ENCODE measurements at regions not wholly inside any gene's neighbourhood (a gene's known extent, or its start where the extent isn't known, plus 50 kb on each side); places are given as distances from the start of the nearest gene placed in this dataset.
A peak's percentile ranks its signal among the peaks of the same experiment; 100 is the strongest.

DNA sequence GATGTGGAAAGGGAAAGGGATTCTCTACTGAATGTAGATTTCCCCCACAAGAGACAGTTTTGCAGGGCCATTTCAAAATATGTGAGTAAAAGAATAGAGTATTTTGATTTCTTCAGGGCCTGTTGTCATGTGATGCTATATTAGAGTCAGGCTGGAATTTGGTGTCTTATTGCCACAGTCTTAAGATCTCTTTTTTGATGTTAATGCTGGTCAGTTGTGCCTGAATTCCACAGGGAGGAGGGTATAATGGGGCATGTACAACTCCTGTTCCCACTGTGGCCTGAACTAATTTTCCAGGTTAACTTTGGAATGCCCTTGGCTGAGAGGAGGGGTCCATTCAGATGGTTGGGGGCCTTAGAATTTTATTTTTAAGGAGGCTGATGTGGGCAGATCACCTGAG is 111.0 kb upstream of the MAX start:
- no peak overlapping the region for H3K4me3 ChIP-seq (replicated peaks; ENCODE audit: low read depth, low read length)
- no peak for TF ChIP-seq CTCF (IDR thresholded peaks at IDR 0.05; ENCODE audit: low read depth, low read length, missing control alignments)
- DNase-seq (ENCODE audit: extremely low read depth, low read depth) = no peak

DNA sequence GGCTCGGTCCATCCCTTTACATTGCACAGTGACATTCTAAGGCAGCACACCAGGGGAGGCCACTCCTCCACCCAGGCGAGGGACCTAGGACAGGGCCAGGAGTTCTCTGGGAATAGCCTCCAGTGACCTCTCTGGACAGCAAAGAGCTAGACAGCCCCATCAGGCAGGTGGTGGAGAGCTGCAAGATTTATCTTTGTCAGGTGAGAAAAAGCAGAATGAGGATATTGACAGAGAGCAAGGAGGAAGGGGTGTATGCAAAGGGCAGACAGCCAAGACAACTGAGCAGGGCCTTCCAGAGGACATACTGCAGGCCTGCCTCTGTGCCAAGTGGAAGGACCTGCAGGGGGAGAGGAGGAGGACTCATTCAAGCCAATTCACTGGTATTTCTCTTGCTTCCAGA is 112.4 kb upstream of the MAX start:
- no peak for DNase-seq (ENCODE audit: extremely low read depth, low read depth)
- TF ChIP-seq CTCF (IDR thresholded peaks at IDR 0.05; ENCODE audit: low read depth, low read length, missing control alignments) = no peak
- H3K4me3 ChIP-seq (replicated peaks; ENCODE audit: low read depth, low read length) = no peak overlapping the region

- DNase-seq (ENCODE audit: extremely low read depth, low read depth) = no peak
- no peak overlapping the region for H3K4me3 ChIP-seq (replicated peaks; ENCODE audit: low read depth, low read length)
- TF ChIP-seq CTCF (IDR thresholded peaks at IDR 0.05; ENCODE audit: low read depth, low read length, missing control alignments) = no peak
These were observed 117.0 kb upstream of the MAX start for GRCh38 chr14:65219353-65219752.

DNA sequence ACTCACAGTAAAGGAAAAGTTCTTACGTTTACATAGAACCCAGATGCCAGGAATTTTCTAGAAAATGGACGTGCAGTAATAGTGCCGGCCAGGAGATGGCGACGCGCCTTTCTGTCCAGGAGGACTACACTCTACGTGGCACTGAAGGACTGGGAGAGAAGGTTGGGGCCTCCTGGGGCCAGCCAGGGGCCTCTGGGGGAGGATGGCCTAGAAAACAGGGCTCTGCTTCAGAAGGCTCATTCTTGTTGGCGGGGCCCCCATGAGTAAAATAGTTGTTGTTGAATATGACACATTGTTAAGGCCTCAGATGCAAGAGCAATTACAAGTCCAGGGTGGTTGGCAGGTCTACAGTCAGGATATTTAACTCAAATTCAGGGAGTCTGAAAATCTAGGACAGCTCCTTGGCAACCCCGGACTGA is 120.1 kb upstream of the MAX start:
- TF ChIP-seq CTCF (IDR thresholded peaks at IDR 0.05; ENCODE audit: low read depth, low read length, missing control alignments) = peak; percentile 84
- no peak overlapping the region for H3K4me3 ChIP-seq (replicated peaks; ENCODE audit: low read depth, low read length)
- no peak for DNase-seq (ENCODE audit: extremely low read depth, low read depth)

GRCh38 chr14:65223636-65224035 is 121.3 kb upstream of the MAX start:
- no peak for DNase-seq (ENCODE audit: extremely low read depth, low read depth)
- H3K4me3 ChIP-seq (replicated peaks; ENCODE audit: low read depth, low read length) = no peak overlapping the region
- no peak for TF ChIP-seq CTCF (IDR thresholded peaks at IDR 0.05; ENCODE audit: low read depth, low read length, missing control alignments)

GRCh38 chr14:65224799-65225198 is 122.5 kb upstream of the MAX start:
- H3K4me3 ChIP-seq (replicated peaks; ENCODE audit: low read depth, low read length) = no peak overlapping the region
- TF ChIP-seq CTCF (IDR thresholded peaks at IDR 0.05; ENCODE audit: low read depth, low read length, missing control alignments) = no peak
- no peak for DNase-seq (ENCODE audit: extremely low read depth, low read depth)

Measured in HFF-Myc (cell line).